AG10803 (cell line): ENCODE measurements at regions not wholly inside any gene's neighbourhood (a gene's known extent, or its start where the extent isn't known, plus 50 kb on each side); places are given as distances from the start of the nearest gene placed in this dataset.

Source experiments
- DNase-seq: peaks from one replicate; pipeline ENCODE4 v3.0.0; 2010; ENCODE audit warnings: low read depth
- H3K4me3 ChIP-seq: 2 replicates; pipeline ENCODE4 v1.5.1; 2011; ENCODE audit warnings: mild to moderate bottlenecking, low read length, control low read depth
- CTCF ChIP-seq: conservative IDR thresholded peaks from 2 replicates; pipeline ENCODE4 v1.5.1; 2011; ENCODE audit warnings: mild to moderate bottlenecking, low read length, control low read depth, inconsistent platforms

DNA sequence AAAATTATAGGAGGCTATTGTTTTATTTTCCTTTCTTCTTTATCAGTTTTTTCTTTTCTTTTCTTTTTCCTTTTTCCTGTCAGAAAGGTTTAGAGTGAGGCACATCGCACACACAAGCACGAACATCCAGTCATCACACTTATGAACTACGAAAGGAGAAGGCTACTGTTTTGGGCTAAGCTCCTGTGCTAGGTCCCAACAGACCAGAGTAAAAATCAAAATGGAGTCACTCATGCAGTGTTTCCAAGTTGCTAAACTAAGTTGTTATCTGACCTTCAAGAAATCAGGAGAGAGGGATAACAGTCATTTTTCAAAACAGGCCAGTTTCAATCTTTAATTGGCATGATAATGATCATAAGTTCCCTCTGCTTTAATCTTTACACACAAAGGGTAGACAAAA, 93.6 kb downstream of the CD24 start:
- H3K4me3 ChIP-seq, result no peak overlapping the region
- TF ChIP-seq CTCF, result no peak
- DNase-seq, result no peak

DNA sequence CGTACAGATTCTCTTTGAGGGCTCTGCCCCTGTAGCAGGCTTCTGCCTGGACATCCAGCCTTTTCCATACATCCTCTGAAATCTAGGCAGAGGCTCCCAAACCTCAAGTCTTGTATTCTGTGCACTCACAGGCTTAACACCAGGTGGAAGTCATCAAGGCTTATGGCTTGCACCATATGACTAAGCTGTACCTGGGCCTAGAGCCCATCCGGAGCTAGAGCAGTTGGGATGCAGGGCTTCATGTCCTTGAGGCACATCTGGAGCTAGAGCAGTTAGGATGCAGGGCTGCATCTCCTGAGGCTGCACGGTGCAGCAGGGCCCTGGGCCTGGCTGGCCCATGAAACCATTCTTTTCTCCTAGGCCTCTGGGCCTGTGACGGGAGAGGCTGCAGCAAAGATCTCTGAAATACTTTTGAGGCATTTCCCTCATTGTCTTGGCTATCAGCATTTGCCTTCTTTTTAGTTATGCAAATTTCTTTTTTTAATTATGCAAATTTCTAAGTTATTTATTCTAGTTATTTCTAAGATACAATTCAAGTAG, 98.7 kb downstream of the CD24 start:
- DNase-seq, result no peak
- no peak overlapping the region for H3K4me3 ChIP-seq
- no peak for TF ChIP-seq CTCF

DNA sequence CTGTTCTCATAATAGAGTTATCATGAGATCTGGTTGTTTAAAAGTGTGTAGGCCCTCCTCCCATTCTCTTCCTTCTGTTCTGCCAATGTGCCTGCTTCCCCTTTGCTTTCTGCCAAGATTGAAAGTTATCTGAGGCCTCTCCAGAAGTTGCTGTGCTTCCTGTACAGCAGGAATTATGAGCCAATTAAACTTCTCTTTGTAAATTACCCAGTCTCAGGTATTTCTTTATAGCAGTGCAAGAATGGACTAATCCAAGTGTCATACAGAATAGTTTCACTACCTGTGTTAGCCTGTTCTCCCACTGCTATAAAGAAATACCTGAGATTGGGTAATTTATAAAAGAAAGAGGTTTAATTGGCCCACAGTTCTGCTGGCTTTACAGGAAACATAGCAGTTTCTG, 100.0 kb downstream of the CD24 start:
- H3K4me3 ChIP-seq, result no peak overlapping the region
- no peak for TF ChIP-seq CTCF
- DNase-seq, result no peak

- DNase-seq, result no peak
- TF ChIP-seq CTCF, result no peak
- no peak overlapping the region for H3K4me3 ChIP-seq
Measured at GRCh38 chr6:106872049-106872448, 102.5 kb downstream of the CD24 start.

- DNase-seq, result no peak
- no peak overlapping the region for H3K4me3 ChIP-seq
Measured at GRCh38 chr6:106870824-106871717, 103.5 kb downstream of the CD24 start.

DNA sequence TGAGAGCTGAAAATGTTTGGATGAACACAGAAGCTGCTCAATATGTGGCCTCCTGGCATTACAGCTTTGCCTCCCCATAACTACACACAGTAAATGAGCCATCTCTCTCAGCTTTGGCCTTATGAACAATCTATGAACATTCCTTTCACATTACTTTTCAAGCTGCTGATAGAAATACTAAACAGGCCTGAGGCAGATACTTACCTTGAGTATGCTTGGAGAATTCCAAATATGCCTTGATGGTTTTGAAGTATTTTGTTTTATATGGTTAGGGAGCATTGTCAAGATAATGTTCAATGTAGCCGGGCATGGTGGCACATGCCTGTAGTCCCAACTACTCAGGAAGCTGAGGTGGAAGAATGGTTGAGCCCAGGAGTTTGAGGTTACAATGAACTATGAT, 104.5 kb downstream of the CD24 start:
- peak; percentile 93 for DNase-seq
- no peak overlapping the region for H3K4me3 ChIP-seq
- no peak for TF ChIP-seq CTCF

More at GRCh38 chr6:106870824-106871717, 103.5 kb downstream of the CD24 start:
- no peak for TF ChIP-seq CTCF

DNA sequence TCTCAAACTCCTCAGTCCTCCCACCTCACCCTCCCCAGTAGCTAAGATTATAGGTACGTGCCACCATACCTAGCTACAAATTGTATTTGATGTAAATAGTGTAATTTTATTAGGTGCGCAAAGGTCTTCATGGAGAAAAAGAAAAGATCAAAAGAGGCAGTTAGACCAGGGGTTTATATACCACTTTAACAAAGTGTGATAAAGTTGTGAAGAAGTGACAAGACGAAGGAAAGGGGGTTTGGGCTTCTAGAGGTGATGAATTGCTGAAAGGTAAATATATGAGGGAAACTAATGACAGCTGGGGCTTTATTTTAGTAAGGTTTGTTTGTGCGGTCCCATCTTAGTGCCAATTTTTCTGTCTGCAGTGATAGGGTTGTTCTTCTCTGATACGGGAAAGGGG, 105.3 kb downstream of the CD24 start:
- TF ChIP-seq CTCF, result no peak
- DNase-seq, result no peak
- no peak overlapping the region for H3K4me3 ChIP-seq
